ENCODE measurements at regions not wholly inside any gene's neighbourhood (a gene's known extent, or its start where the extent isn't known, plus 50 kb on each side); places are given as distances from the start of the nearest gene placed in this dataset.

DNA sequence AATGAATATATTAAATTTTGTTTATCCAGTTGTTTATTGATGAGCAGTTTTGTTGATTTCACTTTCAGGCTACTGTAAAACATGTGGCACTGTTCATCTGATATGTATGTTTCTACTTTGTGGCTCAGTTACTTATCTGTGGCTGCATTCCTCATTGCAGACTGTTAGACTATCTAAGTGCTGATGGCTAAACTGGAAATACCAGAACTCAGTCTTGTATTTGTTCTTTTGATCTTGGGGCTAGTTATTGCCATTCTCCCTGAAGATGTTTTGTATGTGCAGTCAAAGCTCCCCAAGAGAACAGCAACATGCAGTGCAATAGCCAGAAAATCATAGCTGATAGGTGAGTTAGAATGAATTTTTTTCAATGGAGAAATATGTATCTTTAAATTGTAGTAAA is 162.2 kb downstream of the GADD45G start:
- DNase-seq (ENCODE audit: low read depth in 2 of 2) = no peak

GRCh38 chr9:89768051-89768450 is 163.2 kb downstream of the GADD45G start:
- DNase-seq (ENCODE audit: low read depth in 2 of 2) = no peak

GRCh38 chr9:89768650-89769071 is 163.8 kb downstream of the GADD45G start:
- no peak for DNase-seq (ENCODE audit: low read depth in 2 of 2)

DNA sequence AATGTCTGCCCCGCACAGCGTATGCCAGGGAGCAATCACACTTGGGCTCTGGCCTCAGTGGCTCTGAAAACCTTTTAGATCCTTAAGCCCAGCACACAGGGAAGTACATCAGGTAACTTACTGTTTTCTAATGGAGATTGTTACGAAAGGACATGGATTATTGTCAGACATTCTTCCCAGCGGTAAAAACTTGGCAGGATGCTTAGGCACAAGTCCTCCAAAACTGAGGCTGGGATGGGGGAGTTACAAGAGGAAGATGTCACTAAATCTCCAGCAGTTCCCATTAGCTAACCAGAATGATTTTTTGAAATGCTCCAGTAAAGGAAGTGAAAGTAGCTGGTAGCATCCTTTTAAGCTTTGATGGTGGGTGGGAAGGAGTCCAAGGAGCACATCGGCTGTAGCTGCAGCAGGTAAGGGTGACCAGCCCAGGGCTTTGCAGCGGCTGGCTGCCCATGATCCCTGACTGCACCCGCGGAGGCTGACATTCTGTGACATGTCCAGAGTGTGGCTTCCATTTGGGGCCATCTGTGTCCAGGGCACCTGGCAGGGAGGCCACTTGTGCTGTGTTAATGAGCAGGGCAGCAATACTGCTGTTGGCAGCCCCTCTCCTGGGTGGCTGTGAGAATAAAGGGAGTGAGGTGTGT is 165.8 kb downstream of the GADD45G start:
- no peak for DNase-seq (ENCODE audit: low read depth in 2 of 2)

DNA sequence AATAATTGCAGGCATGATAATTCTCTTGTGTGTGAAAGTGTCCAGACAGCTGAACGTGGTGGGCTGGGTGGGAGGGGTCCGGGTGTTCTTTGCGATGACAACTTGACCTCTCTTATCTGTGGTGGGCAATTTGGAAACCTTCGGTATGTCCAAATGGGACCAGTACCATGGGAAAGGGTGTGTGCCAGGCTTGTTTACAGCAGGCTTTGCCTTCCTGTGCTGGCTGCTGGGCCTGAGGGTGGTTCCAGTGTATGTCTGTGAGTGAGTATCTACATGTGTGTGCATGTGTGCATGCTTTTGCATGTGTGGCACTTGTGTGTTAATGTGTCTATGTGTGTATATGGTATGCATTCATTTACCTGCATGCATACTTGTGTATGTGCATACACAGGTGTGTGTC is 166.4 kb downstream of the GADD45G start:
- DNase-seq (ENCODE audit: low read depth in 2 of 2) = no peak

GRCh38 chr9:89773170-89773569 is 168.4 kb downstream of the GADD45G start:
- DNase-seq (ENCODE audit: low read depth in 2 of 2) = no peak

GRCh38 chr9:89774858-89775370 is 170.1 kb downstream of the GADD45G start:
- no peak for DNase-seq (ENCODE audit: low read depth in 2 of 2)

- DNase-seq (ENCODE audit: low read depth in 2 of 2) = no peak
Measured at GRCh38 chr9:89775641-89776040, 170.8 kb downstream of the GADD45G start.

GRCh38 chr9:89776795-89777525 is 172.1 kb downstream of the GADD45G start:
- no peak for DNase-seq (ENCODE audit: low read depth in 2 of 2)

- DNase-seq (ENCODE audit: low read depth in 2 of 2) = no peak
Measured at GRCh38 chr9:89777544-89777943, 172.7 kb downstream of the GADD45G start.

DNA sequence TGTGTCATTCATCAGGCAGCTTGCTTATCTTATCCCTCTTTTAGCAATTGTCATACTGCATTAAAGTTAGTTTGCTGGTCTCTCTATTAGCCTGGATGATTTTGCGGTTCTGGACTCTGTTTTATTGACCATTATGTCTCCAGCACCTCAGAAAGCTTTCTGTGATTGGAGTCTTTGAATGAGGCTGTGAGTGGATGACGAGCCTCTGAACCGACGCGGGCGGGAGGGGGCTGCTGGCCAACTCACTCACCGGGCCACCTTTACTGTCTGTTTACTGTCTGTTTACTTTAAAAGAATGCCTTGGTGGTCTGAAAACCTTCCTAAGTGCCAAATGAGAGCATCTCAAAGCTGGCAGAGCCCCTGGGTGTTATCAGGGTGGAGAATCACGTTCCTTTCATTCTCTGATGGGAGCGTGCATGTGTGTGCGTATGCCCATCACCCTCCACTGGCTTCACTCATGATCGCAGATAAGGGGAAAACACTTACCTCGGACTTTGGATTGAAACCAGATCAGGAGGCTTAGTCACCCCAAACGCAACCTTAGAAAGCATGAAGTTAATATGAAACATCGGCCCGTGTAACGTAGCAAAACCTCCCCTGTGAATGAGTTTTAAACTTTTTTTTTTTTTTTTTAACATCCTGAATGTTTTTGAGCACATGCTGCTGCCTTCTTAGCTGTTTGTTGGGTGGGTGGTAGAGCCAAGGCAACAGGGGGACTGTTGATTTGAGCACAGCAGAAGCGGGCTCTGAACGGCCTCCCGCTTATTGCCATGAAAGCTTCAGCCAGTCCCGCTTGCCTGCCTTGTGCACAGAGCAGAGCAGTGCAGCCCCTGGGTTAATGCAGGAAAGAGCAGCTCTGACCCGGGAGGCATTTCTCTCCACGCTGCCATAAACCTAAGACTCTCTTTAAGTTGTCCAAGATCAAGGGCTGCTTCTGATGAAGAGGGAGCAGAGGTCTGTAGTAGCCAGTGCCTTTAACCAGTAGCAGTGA is 173.6 kb downstream of the GADD45G start:
- no peak for DNase-seq (ENCODE audit: low read depth in 2 of 2)

GRCh38 chr9:89779405-89780203 is 174.8 kb downstream of the GADD45G start:
- no peak for DNase-seq (ENCODE audit: low read depth in 2 of 2)

GRCh38 chr9:89780959-89781358 is 176.1 kb downstream of the GADD45G start:
- DNase-seq (ENCODE audit: low read depth in 2 of 2) = no peak

GRCh38 chr9:89781838-89782540 is 177.2 kb downstream of the GADD45G start:
- DNase-seq (ENCODE audit: low read depth in 2 of 2) = no peak

DNA sequence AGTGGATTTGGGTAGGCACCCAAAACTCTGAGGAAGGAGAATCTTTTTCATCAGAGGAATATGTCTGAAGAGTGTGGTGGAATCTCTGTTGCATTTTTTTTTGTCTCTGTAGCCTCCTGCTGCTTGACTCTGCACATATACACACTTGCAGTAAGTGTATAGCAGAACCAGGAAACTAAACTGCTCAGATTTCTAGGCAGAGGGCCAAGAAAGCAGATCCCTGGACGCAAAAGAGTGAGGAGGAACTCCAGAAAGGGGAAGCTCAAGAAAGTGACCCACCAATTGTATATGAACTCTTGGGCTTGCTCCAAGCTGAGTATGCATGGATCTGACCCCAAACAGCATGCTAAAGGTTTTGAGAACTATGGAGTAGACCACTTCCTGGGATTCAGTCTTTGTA is 181.8 kb downstream of the GADD45G start:
- peak in 1 of 2 donors; percentile 45 for DNase-seq (ENCODE audit: low read depth in 2 of 2)

- no peak for DNase-seq (ENCODE audit: low read depth in 2 of 2)
Measured at GRCh38 chr9:89787595-89787994, 182.8 kb downstream of the GADD45G start.

- no peak for DNase-seq (ENCODE audit: low read depth in 2 of 2)
Measured at GRCh38 chr9:89788434-89788833, 183.6 kb downstream of the GADD45G start.

DNA sequence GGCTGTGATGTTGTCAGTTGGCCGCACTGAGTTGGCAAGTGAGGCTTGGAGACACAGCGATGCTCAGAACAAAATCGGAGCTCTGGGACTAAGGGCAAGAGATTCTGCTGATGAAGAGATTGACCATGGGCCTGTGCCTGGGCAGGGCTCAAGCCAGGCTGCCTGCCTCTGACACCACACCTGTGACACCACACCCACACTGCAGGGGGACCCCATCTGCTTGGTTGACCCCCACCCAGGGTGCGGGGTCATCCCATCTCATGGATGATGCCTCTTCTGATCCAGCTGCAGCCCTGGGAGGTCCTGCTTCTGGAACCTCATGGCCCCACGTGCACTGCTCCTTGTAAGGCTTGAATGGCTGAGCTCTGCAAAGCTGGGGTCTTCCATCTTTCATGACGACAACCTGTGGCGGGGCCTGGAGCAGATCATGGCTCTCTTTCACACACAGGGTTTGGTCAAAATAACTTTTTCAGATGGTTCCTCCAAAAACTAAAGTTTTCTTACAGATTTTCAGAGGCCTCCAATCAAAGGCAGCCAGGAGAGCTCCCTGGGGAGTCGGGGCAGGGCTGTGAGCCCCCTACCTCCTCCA is 185.2 kb downstream of the GADD45G start:
- DNase-seq (ENCODE audit: low read depth in 2 of 2) = no peak

DNA sequence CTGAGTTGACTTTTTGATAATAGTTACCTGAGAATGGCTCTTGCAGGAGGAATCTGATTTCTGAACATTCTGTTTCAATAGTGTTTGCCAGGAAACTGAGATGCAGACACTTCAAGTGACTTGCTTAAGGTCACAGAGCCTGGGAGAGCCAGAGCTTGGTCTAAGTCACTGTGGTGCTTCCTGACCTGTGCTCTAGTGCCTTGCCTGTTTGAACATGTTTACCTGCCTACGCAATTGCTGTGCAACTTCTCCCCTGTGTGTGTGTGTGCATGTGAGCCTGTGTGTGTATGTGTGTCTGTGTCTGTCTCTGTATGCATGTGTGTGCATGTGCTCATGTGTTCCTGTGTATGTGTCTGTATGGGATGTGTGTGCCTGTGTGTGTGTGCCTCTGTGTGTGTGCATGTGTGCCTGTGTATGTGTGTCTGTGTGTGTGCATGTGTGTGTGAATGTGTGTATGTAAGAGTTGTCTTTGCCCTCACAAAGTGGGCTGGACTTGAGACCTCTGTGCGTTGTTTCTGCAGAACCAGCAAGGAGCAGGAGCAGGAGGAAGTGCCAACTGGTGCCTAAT is 185.8 kb downstream of the GADD45G start:
- no peak for DNase-seq (ENCODE audit: low read depth in 2 of 2)

DNA sequence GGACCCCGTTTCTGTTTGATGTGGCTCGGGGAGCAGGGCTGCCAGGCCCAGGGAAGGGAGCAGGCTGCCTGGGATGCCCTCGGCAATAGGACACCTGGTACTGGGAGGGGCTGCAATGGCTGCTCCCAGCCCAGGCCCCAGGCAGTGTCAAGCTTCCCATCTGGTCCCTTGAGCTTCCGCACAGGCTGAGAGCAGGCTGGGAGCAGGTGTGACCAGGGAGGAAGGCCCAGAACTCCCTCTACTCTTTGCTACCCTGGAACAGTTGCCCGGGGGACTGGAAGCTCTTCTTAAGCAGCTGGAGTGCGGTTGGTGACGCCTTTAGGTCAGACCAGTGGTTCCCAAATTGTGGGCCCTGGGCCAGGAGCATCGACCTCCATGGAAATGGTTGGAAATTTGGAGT is 186.9 kb downstream of the GADD45G start:
- no peak for DNase-seq (ENCODE audit: low read depth in 2 of 2)

Data from lung microvascular endothelial cell (primary cell).